ENCODE measurements at regions not wholly inside any gene's neighbourhood (a gene's known extent, or its start where the extent isn't known, plus 50 kb on each side); places are given as distances from the start of the nearest gene placed in this dataset.

DNA sequence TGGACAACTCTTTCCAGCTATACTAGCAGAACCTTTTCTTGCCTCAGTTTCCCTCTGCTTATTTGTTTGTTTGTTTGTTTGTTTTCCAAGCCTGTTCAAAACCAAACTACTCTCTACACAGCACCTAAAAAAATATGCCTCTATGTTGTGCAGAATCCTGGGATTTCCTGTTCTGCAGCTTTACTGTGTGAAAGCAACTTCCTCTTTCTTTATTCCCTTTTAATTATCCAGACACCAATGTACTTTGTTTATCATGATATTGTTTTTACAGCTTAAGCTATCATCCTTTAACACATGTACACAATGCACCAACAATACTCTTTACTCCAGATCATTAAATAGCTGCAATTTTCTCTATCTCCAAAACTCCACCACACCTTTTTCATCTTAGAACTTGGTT lies 259.5 kb downstream of the EPHA4 start:
- H4K20me1 ChIP-seq: no peaks in the 10 kb centered on the region
- no peaks in the 10 kb centered on the region for H3K9me3 ChIP-seq (replicated peaks in 1 of 11)
- no peak overlapping the region for H3K27ac ChIP-seq
- peaks cover 0 to 23% (median 7%) of the 10 kb centered on the region in 10 experiments; a peak in 13 of 20 replicates for H3K4me1 ChIP-seq
- no peak overlapping the region for H3K4me3 ChIP-seq
- H3K27me3 ChIP-seq: no peaks in the 10 kb centered on the region
- H3K36me3 ChIP-seq: no peaks in the 10 kb centered on the region
- H3K4me2 ChIP-seq: peak overlapping the region in 7 of 11 experiments; percentile 11 to 69 (median 19); a peak in 6 of 22 replicates
- TF ChIP-seq Cebpa-rat (IDR thresholded peaks at IDR 0.05): no peak
- H3K9ac ChIP-seq: no peak overlapping the region

DNA sequence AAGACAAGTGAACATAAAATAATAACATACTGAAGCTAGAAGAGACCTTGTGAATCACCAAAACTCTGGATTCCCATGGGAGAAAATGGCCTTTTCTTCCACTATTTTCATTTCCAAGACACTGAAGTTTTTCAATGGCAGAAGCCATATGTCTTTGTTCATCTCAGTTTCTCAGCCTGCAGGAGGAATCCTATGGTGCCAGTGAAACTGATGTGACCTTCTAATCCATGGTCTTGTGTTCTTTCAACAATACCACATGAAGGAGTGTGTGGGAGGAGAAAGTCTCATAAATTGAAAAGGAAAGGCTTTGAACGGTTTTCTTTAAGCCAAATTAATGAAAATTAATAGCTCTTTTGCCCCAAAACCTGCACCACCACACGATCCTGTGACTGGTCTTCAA lies 257.3 kb downstream of the EPHA4 start:
- no peaks in the 10 kb centered on the region for H3K27me3 ChIP-seq
- H3K9me3 ChIP-seq (replicated peaks in 1 of 11): no peaks in the 10 kb centered on the region
- TF ChIP-seq Cebpa-rat (IDR thresholded peaks at IDR 0.05): no peak

DNA sequence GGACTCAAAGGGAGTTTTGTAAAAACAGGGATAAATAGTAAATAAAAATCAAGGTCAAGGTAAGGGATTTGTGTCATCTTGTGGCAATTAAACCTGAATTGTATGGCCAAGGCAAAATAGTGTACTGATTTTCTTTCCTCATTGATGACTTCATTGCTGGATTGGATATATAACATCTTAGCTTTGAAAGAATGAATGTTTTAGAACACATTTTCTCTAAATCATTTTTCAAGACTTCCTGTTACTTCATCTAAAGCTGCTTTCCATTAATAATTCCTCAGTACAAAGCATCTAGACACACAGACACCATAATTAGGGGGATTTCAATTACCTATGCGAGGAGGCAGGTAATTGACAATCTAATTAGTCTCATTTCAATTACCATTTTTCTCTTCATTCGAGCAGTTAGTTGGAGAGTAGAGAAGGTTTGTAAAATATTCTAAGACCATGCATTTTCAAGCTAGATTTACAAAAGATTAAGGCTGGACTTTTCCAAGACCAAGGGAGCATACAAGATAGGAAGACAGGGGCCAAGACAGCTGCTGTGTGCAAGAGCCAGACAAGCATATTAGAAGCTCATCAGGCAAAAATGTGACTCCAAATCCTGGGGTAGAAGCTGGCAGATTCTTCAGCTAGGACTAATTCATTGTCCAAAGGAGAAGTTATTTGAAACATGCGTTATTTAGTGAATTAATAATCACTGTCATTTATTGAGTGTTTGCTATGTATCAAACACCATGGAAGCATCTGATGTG lies 253.6 kb downstream of the EPHA4 start:
- Histone ChIP-seq H3K27me3 (no peaks in the 10 kb centered on the region), H3K4me2 (no peak overlapping the region), H3K9ac (no peak overlapping the region), H3K9me3 (replicated peaks in 1 of 11) (no peaks in the 10 kb centered on the region), H3K4me3 (no peak overlapping the region), H3K4me1 (no peaks in the 10 kb centered on the region), H3K27ac (no peak overlapping the region), H3K36me3 (no peaks in the 10 kb centered on the region), H4K20me1 (no peaks in the 10 kb centered on the region)
- no peak for TF ChIP-seq Cebpa-rat (IDR thresholded peaks at IDR 0.05)

More for the DNA sequence above, 257.3 kb downstream of the EPHA4 start:
- Histone ChIP-seq H3K36me3 (no peaks in the 10 kb centered on the region), H3K27ac (no peak overlapping the region), H3K4me3 (no peak overlapping the region), H4K20me1 (no peaks in the 10 kb centered on the region), H3K4me1 (peaks cover 0 to 23% (median 7%) of the 10 kb centered on the region in 10 experiments; a peak in 13 of 20 replicates), H3K4me2 (no peak overlapping the region), H3K9ac (no peak overlapping the region)

DNA sequence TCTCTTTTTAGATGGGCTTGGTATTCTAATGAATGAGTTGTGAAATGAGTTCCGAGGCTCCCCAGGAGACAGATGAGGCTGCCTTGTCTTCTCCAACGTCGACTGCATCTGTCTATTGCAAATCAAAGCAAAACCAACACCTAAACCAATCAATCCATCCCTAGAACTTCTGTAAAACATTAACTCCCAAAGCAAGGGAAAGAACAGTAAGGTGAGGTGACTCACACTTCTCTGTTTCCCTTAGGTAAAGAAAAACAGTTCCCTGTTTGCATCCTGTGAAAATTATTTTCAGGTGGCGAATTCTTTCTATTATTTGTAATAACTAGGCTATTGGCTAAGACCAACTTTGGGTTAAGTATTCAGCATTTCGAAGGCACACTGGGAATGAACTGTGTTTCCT lies 249.4 kb downstream of the EPHA4 start:
- Histone ChIP-seq H3K36me3 (no peaks in the 10 kb centered on the region), H4K20me1 (no peaks in the 10 kb centered on the region), H3K4me3 (no peak overlapping the region), H3K27me3 (no peaks in the 10 kb centered on the region), H3K4me2 (no peak overlapping the region), H3K9me3 (replicated peaks in 1 of 11) (peaks cover 0 to 12% (median 4%) of the 10 kb centered on the region in 11 experiments; a peak in 12 of 22 replicates), H3K9ac (no peak overlapping the region), H3K4me1 (no peaks in the 10 kb centered on the region), H3K27ac (no peak overlapping the region)
- TF ChIP-seq Cebpa-rat (IDR thresholded peaks at IDR 0.05): no peak

DNA sequence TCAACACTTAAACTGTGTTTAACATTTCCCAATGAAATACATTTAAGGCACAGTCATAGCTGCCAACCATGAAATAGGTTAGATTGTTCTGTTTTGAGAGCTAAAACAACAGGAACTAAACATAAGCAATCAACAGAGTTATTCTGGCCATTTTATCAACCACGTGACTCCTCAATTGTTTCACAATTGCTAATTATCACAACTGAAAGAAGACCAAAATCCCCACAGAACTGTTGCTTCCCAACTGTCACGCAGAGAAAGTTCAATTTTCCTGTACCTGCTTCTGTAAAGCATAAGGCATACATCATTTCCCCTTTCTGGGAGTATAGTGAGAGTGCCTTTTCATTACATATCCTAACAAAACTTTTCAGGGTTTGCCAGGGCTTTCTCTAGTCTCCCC lies 248.6 kb downstream of the EPHA4 start:
- Histone ChIP-seq H4K20me1 (no peaks in the 10 kb centered on the region), H3K9ac (no peak overlapping the region), H3K4me2 (no peak overlapping the region), H3K27ac (no peak overlapping the region), H3K27me3 (no peaks in the 10 kb centered on the region), H3K9me3 (replicated peaks in 1 of 11) (peaks cover 0 to 19% (median 11%) of the 10 kb centered on the region in 11 experiments; a peak in 17 of 22 replicates), H3K4me1 (no peaks in the 10 kb centered on the region), H3K36me3 (no peaks in the 10 kb centered on the region), H3K4me3 (no peak overlapping the region)
- TF ChIP-seq Cebpa-rat (IDR thresholded peaks at IDR 0.05): no peak

DNA sequence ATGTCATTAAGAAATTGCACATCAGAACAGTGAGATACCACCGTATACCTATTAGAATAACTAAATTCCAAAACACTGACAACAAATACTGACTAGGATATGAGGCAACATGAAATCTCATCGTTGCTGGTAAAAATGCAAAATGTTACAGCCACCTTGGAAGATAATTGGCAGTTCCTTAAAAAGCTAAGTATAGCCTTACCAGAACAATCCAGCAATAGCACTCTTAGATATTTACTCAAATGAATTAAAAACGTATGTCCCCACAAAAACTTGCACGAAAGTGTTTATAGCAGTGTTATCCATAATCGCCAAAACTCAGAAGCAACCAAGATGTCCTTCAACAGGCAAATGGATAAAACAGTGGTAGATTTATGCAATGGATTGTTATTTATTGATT lies 241.7 kb downstream of the EPHA4 start:
- Histone ChIP-seq H3K27ac (no peak overlapping the region), H3K9ac (no peak overlapping the region), H3K4me2 (no peak overlapping the region), H3K9me3 (replicated peaks in 1 of 11) (peaks cover 15 to 55% (median 32%) of the 10 kb centered on the region in 11 experiments), H3K4me3 (no peak overlapping the region), H3K4me1 (no peaks in the 10 kb centered on the region), H3K27me3 (no peaks in the 10 kb centered on the region), H3K36me3 (no peaks in the 10 kb centered on the region), H4K20me1 (no peaks in the 10 kb centered on the region)
- no peak for TF ChIP-seq Cebpa-rat (IDR thresholded peaks at IDR 0.05)

DNA sequence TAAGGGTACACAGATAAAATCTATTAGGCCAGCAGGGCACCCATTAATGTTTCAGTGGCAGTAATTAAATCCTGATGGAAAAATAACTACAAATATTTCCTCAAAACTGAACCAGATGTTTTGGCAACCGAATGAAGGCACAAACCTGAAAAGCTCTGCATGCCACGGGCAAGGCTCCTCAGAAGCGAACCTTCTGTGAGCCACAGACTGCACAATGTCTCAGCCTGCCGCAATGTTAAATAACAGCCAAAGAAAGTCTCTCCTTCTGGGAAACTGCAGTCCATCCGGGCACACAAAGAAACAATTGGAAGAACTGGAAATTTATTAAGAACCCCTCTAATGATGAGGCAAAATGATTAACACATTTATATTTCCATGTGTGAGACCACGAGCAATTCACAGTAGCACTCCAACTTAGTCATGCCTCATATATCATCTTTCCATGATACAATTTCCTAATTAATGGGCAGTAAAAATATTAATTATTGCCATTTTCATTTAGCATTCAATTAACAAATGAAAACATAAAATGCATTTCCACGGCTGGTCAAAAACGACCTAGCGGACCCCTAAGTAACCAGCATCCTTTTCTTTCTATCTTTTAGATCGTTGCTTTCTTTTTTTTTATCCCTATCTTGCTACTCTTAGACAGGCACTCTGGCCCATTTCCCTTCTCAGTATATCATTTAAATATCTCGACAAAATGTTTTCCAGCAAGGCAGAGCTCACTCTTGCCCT lies 237.5 kb downstream of the EPHA4 start:
- no peak overlapping the region for H3K4me3 ChIP-seq
- H4K20me1 ChIP-seq: no peaks in the 10 kb centered on the region
- peaks cover 12 to 27% (median 19%) of the 10 kb centered on the region in 11 experiments for H3K9me3 ChIP-seq (replicated peaks in 1 of 11)
- H3K36me3 ChIP-seq: no peaks in the 10 kb centered on the region
- H3K4me1 ChIP-seq: no peaks in the 10 kb centered on the region
- H3K4me2 ChIP-seq: no peak overlapping the region
- no peak for TF ChIP-seq Cebpa-rat (IDR thresholded peaks at IDR 0.05)
- H3K9ac ChIP-seq: no peak overlapping the region
- no peaks in the 10 kb centered on the region for H3K27me3 ChIP-seq
- H3K27ac ChIP-seq: no peak overlapping the region

DNA sequence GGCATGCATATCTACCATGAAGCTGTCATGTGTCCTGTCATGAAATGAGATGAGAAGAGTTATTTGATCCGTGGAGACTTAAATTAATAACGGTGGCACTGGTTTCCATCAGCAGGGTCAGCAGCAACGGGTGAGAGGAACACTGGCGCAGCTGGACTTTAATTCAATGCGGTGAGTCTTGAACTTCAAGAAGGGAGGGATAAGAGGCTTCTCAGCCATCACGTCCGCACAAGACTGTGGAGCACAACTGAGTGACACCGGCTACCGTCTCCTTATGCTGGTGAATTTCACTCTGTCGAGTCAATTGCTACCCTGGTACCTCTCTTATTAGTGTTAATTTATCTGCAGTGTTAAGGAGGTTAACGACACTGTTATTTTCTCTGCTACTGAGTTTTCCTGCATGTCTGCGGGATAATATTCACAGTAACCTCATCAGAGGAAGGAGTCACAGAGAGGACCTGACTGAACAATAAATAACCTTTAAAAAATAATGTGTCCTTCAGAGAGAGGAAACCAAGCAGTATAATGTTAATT lies 236.8 kb downstream of the EPHA4 start:
- Histone ChIP-seq H3K4me1 (no peaks in the 10 kb centered on the region), H4K20me1 (no peaks in the 10 kb centered on the region), H3K9ac (no peak overlapping the region), H3K27ac (no peak overlapping the region), H3K4me2 (no peak overlapping the region), H3K9me3 (replicated peaks in 1 of 11) (peaks cover 12 to 27% (median 19%) of the 10 kb centered on the region in 11 experiments), H3K27me3 (no peaks in the 10 kb centered on the region), H3K36me3 (no peaks in the 10 kb centered on the region), H3K4me3 (no peak overlapping the region)
- TF ChIP-seq Cebpa-rat (IDR thresholded peaks at IDR 0.05): no peak

DNA sequence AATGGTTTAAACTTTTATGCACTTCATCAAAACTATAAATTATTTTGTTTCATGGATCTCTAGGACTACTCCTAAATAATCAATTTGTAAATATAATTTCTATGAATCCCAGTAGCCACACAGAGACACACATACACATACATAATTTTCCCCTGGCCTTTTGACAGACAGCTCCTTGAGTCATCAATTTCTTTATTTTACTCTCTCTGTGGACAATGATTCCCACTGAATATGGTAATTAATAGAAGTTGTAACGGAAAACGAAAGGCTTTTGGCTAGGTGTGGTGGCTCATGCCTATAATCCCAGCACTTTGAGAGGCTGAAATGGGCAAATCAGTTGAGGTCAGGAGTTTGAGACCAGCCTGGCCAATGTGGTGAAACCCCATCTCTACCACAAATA lies 235.1 kb downstream of the EPHA4 start:
- Histone ChIP-seq H3K4me1 (no peaks in the 10 kb centered on the region), H3K9me3 (replicated peaks in 1 of 11) (peaks cover 7 to 12% (median 9%) of the 10 kb centered on the region in 11 experiments), H3K36me3 (no peaks in the 10 kb centered on the region), H3K4me2 (no peak overlapping the region), H4K20me1 (no peaks in the 10 kb centered on the region), H3K27me3 (no peaks in the 10 kb centered on the region), H3K4me3 (no peak overlapping the region), H3K9ac (no peak overlapping the region), H3K27ac (no peak overlapping the region)
- no peak for TF ChIP-seq Cebpa-rat (IDR thresholded peaks at IDR 0.05)
